Prostate gland (tissue), 2 donors: ENCODE measurements at regions not wholly inside any gene's neighbourhood (a gene's known extent, or its start where the extent isn't known, plus 50 kb on each side); places are given as distances from the start of the nearest gene placed in this dataset.

Experiments used
- DNase-seq: peaks from one replicate; pipeline ENCODE4 v3.0.0-alpha.2; 2019; ENCODE audit warnings: low spot score
- H3K27ac ChIP-seq, 2 donors: fragments of 200-600 bp; sonication (generic); 2 replicates each; pipeline ENCODE4 v1.5.1; 2017 to 2019
- H3K27me3 ChIP-seq: fragments of 200-600 bp; sonication (generic); replicated peaks from 2 replicates; pipeline ENCODE4 v1.5.1; 2019; ENCODE audit not compliant: insufficient read depth
- H3K36me3 ChIP-seq, 2 donors: fragments of 200-600 bp; sonication (generic); 1 replicate in 1 of 2; 2 replicates in 1 of 2; pipeline versions ENCODE4 v1.5.1 to v1.8.1; 2017 to 2019
- H3K4me1 ChIP-seq: fragments of 200-600 bp; sonication (generic); replicated peaks from 2 replicates; pipeline ENCODE4 v1.5.1; 2019
- H3K4me3 ChIP-seq, 2 donors: fragments of 200-600 bp; sonication (generic); 2 replicates each; pipeline ENCODE4 v1.5.1; 2017 to 2019
- H3K9me3 ChIP-seq: fragments of 200-600 bp; sonication (generic); 2 replicates; pipeline ENCODE4 v1.5.1; 2017
- POLR2A ChIP-seq: fragments of 450-650 bp; IDR thresholded peaks from one replicate; pipeline ENCODE4 v1.6.1; 2016; ENCODE audit warnings: antibody characterized with exemption, mild to moderate bottlenecking
- POLR2AphosphoS5 ChIP-seq: sonication (generic); formaldehyde crosslinking; IDR thresholded peaks from one replicate; pipeline ENCODE4 v1.6.1; 2017; ENCODE audit warnings: antibody characterized with exemption
- WGBS: methylation state at CpG from one replicate; pipeline ENCODE4 v1.1.5; 2018; 5-methylcytosine and 5-hydroxymethylcytosine counted together
- intact Hi-C: fragments of 100-400 bp; cut with DNase I; formaldehyde crosslinking; loops from one replicate; pipeline ENCODE4 v1.14.2; 2022
- TF ChIP-seq, protein P1 (sequence below), 4 experiments: fragments of 200-600 bp in 2 of 4; fragments of 450-650 bp in 2 of 4; sonication (generic) in 2 of 4; IDR thresholded peaks; 1 replicate in 3 of 4; 2 replicates in 1 of 4; pipeline ENCODE4 v1.5.1; 2016 to 2019; ENCODE audit warnings: antibody characterized with exemption in 4 of 4, mild to moderate bottlenecking in 2 of 4, moderate library complexity in 2 of 4

DNA sequence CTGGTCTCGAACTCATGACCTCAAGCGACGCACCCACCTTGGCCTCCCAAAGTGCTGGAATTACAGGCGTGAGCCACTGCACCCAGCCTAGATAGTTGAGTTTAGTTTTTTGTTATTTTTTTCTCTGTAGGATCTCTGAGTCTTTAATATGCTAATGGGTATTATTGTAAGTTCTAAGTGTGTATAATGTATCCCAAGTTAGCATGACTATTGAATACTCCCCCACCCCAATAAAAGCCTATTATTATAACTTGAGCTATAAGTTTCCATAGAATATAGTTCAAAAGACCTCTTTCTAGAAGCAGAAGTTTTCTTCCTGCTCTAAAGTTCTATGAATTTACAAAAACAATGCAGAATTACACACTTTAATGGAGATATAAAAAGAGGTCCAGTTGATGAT, 210.4 kb upstream of the MARCKS start:
- Histone ChIP-seq H3K36me3 (no peaks in the 10 kb centered on the region), H3K27ac (peak overlapping the region in 1 of 2 donors; percentile 14), H3K4me1 (peaks cover 9% of the 10 kb centered on the region), H3K9me3 (no peaks in the 10 kb centered on the region), H3K27me3 (no peaks in the 10 kb centered on the region), H3K4me3 (no peak overlapping the region)
- intact Hi-C loops = no loop called here
- WGBS = 74% methylated on average over 4 of the region's 4 CpGs
- DNase-seq = no peak
- no peak for TF ChIP-seq POLR2AphosphoS5
- no peak for TF ChIP-seq POLR2A
- TF ChIP-seq, protein P1, sequence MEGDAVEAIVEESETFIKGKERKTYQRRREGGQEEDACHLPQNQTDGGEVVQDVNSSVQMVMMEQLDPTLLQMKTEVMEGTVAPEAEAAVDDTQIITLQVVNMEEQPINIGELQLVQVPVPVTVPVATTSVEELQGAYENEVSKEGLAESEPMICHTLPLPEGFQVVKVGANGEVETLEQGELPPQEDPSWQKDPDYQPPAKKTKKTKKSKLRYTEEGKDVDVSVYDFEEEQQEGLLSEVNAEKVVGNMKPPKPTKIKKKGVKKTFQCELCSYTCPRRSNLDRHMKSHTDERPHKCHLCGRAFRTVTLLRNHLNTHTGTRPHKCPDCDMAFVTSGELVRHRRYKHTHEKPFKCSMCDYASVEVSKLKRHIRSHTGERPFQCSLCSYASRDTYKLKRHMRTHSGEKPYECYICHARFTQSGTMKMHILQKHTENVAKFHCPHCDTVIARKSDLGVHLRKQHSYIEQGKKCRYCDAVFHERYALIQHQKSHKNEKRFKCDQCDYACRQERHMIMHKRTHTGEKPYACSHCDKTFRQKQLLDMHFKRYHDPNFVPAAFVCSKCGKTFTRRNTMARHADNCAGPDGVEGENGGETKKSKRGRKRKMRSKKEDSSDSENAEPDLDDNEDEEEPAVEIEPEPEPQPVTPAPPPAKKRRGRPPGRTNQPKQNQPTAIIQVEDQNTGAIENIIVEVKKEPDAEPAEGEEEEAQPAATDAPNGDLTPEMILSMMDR (IDR thresholded peaks at IDR 0.05) = no peak

DNA sequence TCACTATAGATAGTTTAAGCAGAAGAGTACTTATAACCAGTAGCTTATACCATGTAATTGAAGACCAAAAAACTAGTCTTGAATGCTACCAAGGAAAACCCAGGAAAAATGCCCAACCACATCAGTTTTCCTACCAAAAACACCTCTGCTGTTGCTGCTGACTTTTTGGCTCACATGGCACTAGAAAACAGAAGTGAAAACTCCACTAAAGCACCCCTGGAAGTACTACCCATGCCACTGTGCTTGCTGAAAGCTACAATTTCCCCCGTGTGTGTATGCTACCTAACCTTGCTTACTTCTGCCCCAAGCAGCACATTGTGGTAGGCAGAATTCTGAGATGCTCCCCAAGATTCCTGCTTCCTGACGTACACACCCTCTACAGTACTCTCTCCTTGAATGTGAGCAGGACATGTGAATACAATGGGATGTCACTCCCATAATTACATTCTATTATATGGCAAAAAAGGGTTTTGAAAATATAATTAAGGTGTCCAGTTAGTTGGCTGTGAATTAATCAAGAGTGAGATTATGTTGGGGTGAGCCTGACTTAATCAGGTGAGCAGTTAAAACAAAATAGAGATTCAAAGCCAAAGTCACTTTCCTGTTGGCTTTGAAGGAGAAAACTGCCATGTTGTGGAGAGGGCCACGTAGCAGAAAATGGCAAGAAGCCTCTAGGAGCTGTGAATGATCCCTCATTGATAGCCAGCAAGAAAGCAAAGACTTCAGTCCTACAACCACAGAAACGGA, 209.8 kb upstream of the MARCKS start:
- no peaks in the 10 kb centered on the region for H3K9me3 ChIP-seq
- no peak for TF ChIP-seq POLR2A
- TF ChIP-seq POLR2AphosphoS5 = no peak
- H3K4me3 ChIP-seq = no peak overlapping the region
- 88% methylated on average over 4 of the region's 4 CpGs for WGBS
- peaks cover 9% of the 10 kb centered on the region for H3K4me1 ChIP-seq
- H3K36me3 ChIP-seq = no peaks in the 10 kb centered on the region
- no peaks in the 10 kb centered on the region for H3K27me3 ChIP-seq
- DNase-seq = no peak
- intact Hi-C loops = no loop called here
- H3K27ac ChIP-seq = peak overlapping the region in 1 of 2 donors; percentile 14

DNA sequence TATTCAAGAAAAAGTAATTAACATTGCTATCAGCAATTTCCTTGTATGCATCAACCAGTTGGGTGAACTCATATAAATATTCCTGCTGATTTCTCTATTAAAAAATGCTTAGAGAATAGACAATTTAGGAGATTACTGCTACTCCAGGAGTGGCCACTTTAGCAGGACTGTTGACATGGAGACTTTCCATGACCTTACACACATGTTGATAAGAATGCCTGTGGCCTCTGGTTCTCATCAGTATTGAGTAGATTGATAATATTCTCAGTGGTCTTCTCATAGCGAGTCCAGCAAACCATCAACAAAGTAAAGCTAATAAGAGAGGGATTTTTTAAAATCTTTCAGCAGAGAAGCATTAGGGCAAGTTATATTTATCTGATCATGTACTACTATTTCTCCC, 208.4 kb upstream of the MARCKS start:
- H3K9me3 ChIP-seq = no peaks in the 10 kb centered on the region
- TF ChIP-seq POLR2A = no peak
- TF ChIP-seq, protein P1 (IDR thresholded peaks at IDR 0.05) = no peak
- TF ChIP-seq POLR2AphosphoS5 = no peak
- no peaks in the 10 kb centered on the region for H3K36me3 ChIP-seq
- H3K4me1 ChIP-seq = peaks cover 3% of the 10 kb centered on the region
- intact Hi-C loops = no loop called here
- 74% methylated on average over 1 of the region's 1 CpG for WGBS
- DNase-seq = no peak
- no peaks in the 10 kb centered on the region for H3K27me3 ChIP-seq
- H3K27ac ChIP-seq = peak overlapping the region; percentile 43 to 60
- H3K4me3 ChIP-seq = peak overlapping the region in 1 of 2 donors; percentile 18

DNA sequence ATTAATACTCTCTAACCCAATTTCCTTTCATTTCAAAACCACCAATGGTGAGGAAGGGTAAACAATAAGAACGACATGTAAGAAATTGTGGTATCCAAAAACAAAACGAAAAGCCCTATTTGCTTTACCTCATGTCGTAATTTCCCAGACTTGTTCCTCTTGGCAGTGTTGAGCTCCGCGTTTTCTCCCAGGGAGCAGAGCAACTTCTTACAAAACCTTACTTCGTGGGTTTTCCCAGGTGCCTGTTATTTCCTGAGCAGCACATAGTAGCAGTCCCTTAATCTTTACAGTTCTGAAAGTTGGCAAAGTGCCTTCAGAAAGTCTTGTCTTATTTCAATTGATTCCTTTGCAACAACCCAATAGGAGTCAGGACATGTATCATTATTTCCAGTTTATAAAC, 207.9 kb upstream of the MARCKS start:
- no peaks in the 10 kb centered on the region for H3K27me3 ChIP-seq
- peak; percentile 82 for TF ChIP-seq POLR2AphosphoS5
- TF ChIP-seq POLR2A = no peak
- H3K36me3 ChIP-seq = no peaks in the 10 kb centered on the region
- peak; percentile 79 for DNase-seq
- 38% methylated on average over 6 of the region's 6 CpGs for WGBS
- no peaks in the 10 kb centered on the region for H3K9me3 ChIP-seq
- H3K4me1 ChIP-seq = peaks cover 3% of the 10 kb centered on the region
- intact Hi-C loops = no loop called here
- peak overlapping the region; percentile 43 to 60 for H3K27ac ChIP-seq
- peak overlapping the region in 1 of 2 donors; percentile 18 for H3K4me3 ChIP-seq

DNA sequence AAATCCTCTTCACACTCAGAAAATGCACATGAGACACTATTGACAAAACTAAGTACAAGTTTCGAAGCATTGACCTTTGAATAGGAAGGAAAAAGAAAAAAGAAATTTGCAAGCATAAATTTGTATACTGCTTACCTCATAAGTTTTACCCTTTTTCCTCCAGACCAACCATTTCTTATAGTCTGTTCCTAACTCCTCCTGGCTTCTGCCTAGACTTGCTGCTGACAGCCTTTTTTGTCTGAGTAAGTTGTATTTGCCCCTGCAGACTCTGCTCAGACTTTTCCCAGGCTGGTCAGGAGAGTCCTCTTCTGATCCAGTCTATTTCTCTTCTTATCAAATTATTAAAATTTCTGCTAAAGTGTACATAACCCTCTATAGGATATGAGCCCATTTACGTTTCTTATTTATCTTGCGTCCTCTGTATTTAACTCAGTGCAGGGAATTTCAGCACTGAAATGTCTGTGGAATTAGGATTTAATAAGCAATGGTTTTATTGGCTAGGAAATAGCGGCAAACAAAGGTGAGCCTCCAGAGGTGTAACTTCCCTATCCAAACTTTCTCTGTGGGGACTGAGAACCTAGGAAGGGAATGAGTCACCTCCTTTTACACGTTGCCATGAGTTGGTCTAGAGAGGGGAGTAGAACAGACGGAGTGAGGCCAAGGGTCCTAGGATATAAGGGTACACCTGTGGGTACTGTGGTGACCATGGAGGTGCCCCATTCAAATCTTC, 207.1 kb upstream of the MARCKS start:
- H3K9me3 ChIP-seq = no peaks in the 10 kb centered on the region
- H3K4me1 ChIP-seq = peaks cover 3% of the 10 kb centered on the region
- TF ChIP-seq POLR2A = no peak
- WGBS = 42% methylated on average over 6 of the region's 6 CpGs
- H3K27me3 ChIP-seq = no peaks in the 10 kb centered on the region
- H3K27ac ChIP-seq = peak overlapping the region; percentile 43 to 60
- intact Hi-C loops = no loop called here
- H3K4me3 ChIP-seq = no peak overlapping the region
- no peaks in the 10 kb centered on the region for H3K36me3 ChIP-seq
- DNase-seq = no peak

DNA sequence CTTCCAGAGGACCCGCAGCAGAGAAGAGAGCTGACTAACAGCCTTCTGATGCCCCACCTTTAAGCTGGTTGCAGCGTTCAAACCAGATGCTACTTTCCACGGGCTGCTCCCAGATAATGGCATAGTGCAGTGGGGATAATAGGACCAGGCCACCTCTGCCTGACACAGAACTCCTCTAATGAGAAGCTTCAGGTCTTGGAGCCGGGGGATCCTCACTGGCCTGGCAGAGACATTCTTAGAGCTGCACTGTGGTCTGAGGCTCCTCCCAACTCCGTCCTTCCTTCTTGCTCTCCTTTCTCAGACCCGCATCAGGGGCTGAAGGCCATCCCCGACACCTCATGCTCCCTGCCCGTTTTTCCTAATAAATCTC, 206.6 kb upstream of the MARCKS start:
- H3K27ac ChIP-seq = peak overlapping the region; percentile 43 to 60
- WGBS = 87% methylated on average over 8 of the region's 8 CpGs

More for the DNA sequence above, 206.6 kb upstream of the MARCKS start:
- no peaks in the 10 kb centered on the region for H3K27me3 ChIP-seq
- DNase-seq = no peak
- H3K4me1 ChIP-seq = peaks cover 3% of the 10 kb centered on the region
- intact Hi-C loops = no loop called here
- H3K36me3 ChIP-seq = no peaks in the 10 kb centered on the region
- TF ChIP-seq, protein P1 (IDR thresholded peaks at IDR 0.05) = no peak
- TF ChIP-seq POLR2AphosphoS5 (no peak), POLR2A (no peak)
- no peak overlapping the region for H3K4me3 ChIP-seq
- no peaks in the 10 kb centered on the region for H3K9me3 ChIP-seq
